H4 (cell line): ENCODE measurements at regions not wholly inside any gene's neighbourhood (a gene's known extent, or its start where the extent isn't known, plus 50 kb on each side); places are given as distances from the start of the nearest gene placed in this dataset.

ENCODE experiments used
- DNase-seq: peaks from one replicate; pipeline ENCODE4 v3.0.0-alpha.2; 2015; ENCODE audit warnings: low spot score

- no peak for DNase-seq
These were observed 238.5 kb downstream of the TBX18 start for GRCh38 chr6:84525907-84526306.

GRCh38 chr6:84524636-84525035, 239.8 kb downstream of the TBX18 start:
- DNase-seq = no peak

GRCh38 chr6:84522135-84522549, 242.3 kb downstream of the TBX18 start:
- peak; percentile 7 for DNase-seq

GRCh38 chr6:84521511-84521910, 242.9 kb downstream of the TBX18 start:
- no peak for DNase-seq

- no peak for DNase-seq
These were observed 246.5 kb downstream of the TBX18 start for GRCh38 chr6:84517741-84518530.

- no peak for DNase-seq
These were observed 248.2 kb downstream of the TBX18 start for GRCh38 chr6:84516154-84516553.

- DNase-seq = no peak
These were observed 249.3 kb downstream of the TBX18 start for GRCh38 chr6:84515067-84515466.

- no peak for DNase-seq
These were observed 250.1 kb downstream of the TBX18 start for GRCh38 chr6:84514089-84514971.

GRCh38 chr6:84512391-84512790, 252.0 kb downstream of the TBX18 start:
- no peak for DNase-seq

GRCh38 chr6:84511929-84512328, 252.5 kb downstream of the TBX18 start:
- no peak for DNase-seq

GRCh38 chr6:84508981-84509380, 255.4 kb downstream of the TBX18 start:
- no peak for DNase-seq

- DNase-seq = no peak
These were observed 256.1 kb downstream of the TBX18 start for GRCh38 chr6:84508334-84508733.

- no peak for DNase-seq
These were observed 260.4 kb downstream of the TBX18 start for GRCh38 chr6:84504025-84504424.

GRCh38 chr6:84501315-84501714, 263.1 kb downstream of the TBX18 start:
- DNase-seq = no peak

- no peak for DNase-seq
These were observed 263.7 kb downstream of the TBX18 start for GRCh38 chr6:84500726-84501125.

GRCh38 chr6:84498905-84499304, 265.5 kb downstream of the TBX18 start:
- no peak for DNase-seq

- DNase-seq = no peak
These were observed 265.1 kb upstream of the CEP162 start for GRCh38 chr6:84492241-84493165.

GRCh38 chr6:84489598-84489997, 262.2 kb upstream of the CEP162 start:
- no peak for DNase-seq

- no peak for DNase-seq
These were observed 259.1 kb upstream of the CEP162 start for GRCh38 chr6:84486526-84486925.

GRCh38 chr6:84469144-84469543, 241.7 kb upstream of the CEP162 start:
- no peak for DNase-seq

- no peak for DNase-seq
These were observed 239.9 kb upstream of the CEP162 start for GRCh38 chr6:84467296-84467695.

- peak; percentile 10 for DNase-seq
These were observed 239.1 kb upstream of the CEP162 start for GRCh38 chr6:84466511-84466910.
